Activated CD4-positive, alpha-beta T cell treated with anti-CD3 and anti-CD28 coated beads for 48 hours (primary cell): ENCODE measurements at regions not wholly inside any gene's neighbourhood (a gene's known extent, or its start where the extent isn't known, plus 50 kb on each side); places are given as distances from the start of the nearest gene placed in this dataset.

ENCODE experiments used
- DNase-seq: peaks from one replicate; pipeline ENCODE4 v3.0.0-alpha.2; 2020

GRCh38 chr2:479490-480176, 191.7 kb upstream of the ALKAL2 start:
- DNase-seq: no peak

DNA sequence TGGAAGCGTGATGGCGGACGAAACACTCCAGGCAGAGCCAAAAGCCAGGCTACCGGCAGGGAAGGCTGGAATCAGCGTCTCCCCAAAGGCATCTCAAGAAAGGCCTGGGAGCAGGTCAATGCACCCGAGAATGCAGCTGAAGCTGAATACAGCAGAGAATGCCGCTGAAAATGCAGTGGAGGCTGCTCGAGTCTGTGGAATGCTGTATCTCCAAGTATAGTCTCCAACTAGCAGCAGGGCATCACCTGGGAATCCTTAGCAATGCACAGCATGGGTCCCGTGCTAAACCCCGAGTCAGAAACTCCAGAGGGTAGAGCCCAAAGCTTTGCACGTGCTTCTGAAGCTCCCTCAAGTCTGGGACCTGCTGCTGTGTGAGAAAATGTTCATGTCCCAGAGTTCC, 191.1 kb upstream of the ALKAL2 start:
- DNase-seq: no peak

DNA sequence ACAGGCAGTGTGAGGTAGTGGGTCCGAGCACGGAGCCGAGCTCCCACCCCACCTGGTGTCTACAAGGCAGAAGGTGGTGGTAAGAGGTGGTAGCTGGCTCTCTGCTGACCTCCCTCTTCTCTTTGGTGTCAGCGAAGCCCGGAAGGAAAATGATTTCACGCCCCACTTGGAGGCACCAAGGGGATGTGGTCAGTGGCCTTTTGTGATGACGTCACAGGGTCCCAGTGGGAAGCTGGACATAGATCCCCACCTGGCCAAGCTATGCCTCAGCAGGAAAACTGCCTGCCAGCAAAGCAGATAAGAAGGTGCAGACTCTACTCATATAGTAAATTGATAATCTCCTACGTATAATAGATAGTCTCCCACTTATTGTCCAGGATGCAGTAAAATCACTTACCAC, 183.7 kb upstream of the ALKAL2 start:
- DNase-seq: no peak

- no peak for DNase-seq
Measured at GRCh38 chr2:469514-469913, 181.6 kb upstream of the ALKAL2 start.

DNA sequence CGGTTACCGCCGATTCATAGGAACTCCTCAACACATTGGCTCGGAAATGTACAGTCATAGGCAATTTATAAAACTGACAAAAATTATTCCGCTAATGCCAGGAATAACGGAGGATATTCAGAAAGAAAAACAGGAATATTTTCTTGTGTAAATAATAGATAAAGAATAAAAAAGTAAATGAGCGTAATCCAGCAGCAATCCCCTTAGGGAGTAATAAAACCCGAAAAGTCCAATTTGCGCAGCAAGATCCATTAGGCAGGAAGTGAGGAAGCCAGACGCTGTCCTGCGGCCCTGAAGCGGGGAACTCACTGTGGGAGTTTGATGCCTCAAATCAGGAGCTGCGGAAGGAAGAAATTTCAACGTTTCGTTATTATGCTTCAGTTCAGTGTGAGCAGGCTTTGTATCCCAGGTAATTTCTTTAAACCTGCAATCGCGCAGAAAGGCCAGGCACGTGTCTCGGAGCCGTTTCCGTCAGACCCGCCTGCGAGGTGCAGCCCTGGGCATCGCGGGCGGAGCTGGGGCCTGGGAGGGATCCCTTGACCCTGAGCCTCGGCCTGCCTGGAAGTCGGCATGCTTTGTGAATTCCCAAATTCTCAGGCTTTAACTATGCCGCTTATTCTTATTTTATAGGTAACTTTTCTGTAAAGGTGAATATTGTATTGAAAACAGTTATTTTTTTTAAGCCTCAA, 180.9 kb upstream of the ALKAL2 start:
- no peak for DNase-seq

DNA sequence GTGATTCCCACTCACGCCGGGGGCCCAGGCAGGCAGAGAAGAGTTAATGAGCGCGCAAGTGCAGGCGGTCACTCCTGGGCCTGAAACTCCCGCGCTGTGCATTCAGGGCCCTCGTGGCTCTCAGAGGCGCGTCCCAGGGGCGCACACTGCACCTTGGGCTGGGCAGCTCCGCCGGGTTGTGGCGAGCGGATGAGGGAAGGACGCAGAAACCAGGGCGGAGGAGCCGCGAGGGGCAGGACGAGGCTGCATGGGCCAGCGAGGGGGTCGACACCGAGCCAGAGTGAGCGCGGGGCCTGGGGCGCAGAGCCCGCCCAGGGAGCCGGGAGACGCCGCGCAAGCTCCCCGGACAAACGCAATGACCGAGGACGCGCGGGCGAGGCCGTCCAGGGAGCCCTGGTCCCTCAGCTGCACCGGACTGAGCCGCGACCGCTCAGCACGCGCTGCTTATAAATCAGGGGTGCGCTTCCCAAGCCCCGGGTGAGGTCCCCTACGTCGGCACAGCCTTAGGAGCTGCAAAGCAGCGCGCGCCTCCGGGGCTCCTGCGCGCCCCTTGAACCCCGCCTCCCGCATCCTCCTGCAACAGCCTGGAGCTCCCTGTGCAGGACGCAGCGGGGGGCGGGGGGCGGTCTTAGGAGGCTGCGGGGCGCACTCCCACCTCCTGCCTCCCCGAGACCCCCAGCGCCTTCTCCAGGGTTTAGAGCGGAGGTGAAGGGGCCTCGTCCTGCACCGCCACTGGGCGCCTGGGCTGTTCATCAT, 180.2 kb upstream of the ALKAL2 start:
- no peak for DNase-seq

GRCh38 chr2:467543-467891, 179.6 kb upstream of the ALKAL2 start:
- DNase-seq: no peak

DNA sequence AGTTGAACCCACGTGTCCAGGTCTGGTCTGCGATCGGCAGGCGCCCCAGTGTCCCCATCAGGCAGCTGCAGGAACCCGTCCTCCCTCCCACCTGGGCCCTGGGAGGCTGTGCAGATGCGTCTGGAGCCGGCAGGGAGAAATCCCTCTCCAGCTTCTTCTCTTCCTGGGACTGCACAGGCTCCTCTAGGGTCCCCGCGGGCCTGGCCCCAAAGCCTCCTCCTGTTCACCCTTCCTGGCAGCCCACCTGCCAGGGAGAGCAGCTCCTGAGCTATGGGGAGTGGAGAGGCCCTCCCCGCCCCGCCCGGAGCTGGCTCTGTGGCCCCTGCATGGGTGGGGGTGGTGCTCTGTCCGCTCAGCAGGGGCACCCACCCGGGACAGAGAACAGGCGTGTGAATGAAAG, 179.2 kb upstream of the ALKAL2 start:
- no peak for DNase-seq

GRCh38 chr2:464562-465309, 176.8 kb upstream of the ALKAL2 start:
- no peak for DNase-seq

- peak; percentile 35 for DNase-seq
Measured at GRCh38 chr2:460861-461260, 173.0 kb upstream of the ALKAL2 start.

- DNase-seq: no peak
Measured at GRCh38 chr2:459931-460330, 172.0 kb upstream of the ALKAL2 start.

DNA sequence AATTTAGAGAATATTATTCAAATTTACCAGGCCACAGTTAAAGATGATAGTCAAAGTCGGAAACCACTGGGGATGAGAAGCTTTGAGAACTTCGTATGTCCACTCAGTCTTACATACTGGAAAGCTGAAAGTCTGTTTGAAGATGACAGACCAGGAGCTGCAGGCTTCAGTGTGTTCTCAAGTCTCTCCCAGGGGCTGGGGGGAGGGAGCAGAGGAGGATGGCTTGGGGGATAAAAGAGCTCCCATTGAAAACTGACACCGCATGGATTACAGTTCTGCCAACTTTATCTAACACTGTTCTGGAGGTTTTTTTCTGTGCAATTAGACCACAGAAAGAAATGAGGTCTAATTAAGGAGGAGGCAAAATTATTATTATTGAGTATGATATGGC, 170.5 kb upstream of the ALKAL2 start:
- no peak for DNase-seq

GRCh38 chr2:457792-458424, 170.0 kb upstream of the ALKAL2 start:
- DNase-seq: no peak

DNA sequence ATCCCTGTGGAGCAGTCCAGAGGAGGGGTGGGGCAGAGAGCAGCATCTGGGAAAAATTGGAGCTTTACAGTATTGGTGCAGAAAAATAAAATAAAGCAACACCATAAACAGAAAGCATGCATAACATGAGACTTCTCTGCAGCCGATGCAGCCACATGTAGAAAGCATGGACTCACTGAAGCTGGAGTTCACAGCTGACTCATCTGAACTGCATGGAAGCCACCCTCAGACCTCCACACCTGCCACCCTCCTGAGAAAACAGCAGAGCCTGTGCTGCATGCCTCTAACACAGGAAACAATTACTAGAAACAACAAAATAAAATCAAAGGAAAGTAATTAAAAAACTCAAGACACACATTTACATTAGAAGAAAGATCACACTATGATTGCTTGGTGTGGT, 169.4 kb upstream of the ALKAL2 start:
- peak; percentile 17 for DNase-seq

- no peak for DNase-seq
Measured at GRCh38 chr2:455913-456312, 168.0 kb upstream of the ALKAL2 start.

DNA sequence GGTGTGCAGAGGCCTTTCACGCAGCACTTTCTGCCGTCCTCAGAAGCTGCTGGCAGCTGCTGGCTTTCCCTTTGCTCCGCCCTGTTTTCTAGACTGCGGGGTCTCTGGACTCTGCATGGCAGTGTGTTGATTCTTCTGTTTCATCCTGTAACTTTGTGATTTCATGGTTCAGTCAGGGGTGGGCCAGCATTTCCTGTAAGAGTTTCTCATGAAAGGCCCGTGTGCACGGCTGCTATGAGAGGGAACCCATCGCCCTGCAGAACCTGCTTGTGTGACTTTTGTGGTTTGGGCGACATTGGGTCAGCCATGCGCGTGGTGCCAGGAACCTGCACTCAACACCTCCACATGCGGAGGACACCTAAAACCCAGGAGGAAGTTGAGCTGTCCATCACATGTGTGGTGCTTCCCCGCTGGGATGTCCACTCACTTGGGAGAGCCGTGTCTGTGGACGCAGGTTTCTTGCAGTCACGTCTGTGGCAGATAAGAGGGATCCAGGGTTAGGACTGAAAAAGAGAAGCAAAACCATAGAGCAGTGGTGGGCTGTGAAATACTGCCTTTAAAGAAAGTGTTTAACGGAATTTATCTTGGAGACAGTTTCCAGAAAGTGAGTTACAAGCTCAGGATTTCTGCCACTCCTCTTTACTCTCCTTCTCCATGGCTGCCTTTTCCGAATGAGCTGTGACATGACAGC, 167.3 kb upstream of the ALKAL2 start:
- DNase-seq: no peak

- no peak for DNase-seq
Measured at GRCh38 chr2:453132-453531, 165.2 kb upstream of the ALKAL2 start.

- DNase-seq: no peak
Measured at GRCh38 chr2:451495-451894, 163.6 kb upstream of the ALKAL2 start.

DNA sequence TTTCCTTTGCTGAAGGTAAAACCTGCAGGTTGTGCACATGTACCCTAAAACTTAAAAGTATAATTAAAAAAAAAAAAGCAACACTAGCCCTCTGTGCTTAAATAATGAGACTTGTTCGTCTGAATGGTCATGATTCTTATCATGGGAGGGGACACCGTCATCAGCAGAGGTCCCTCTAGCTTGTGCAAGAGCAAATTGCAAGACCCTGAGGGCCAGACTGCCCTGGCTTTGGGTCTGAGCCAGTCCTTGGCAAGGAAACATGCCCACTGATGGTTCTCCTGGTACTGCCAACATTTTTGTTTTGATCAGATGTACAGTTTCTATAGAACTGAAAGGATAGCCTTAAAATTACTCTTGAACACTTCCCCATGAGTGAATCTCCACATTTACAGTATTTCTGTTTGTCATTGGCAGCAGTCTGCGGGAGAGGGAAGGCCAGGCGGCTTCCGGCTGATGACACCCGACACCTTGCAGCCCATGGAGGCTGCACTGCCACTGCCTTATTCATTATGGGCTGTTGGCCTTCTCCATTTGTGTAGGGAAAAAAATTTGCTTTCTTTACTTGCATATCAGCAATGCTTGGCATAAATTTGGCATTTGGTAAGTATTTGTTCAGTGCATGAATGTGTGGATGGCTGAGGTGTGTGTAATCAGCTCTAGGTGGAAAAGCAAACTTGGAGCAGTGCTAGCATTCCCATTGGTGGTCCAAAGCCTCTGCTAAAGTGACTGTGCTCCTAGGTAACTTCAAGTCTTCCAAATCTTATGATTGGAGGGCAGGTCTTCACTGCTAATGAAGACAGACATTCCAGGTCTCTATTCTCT, 161.6 kb upstream of the ALKAL2 start:
- DNase-seq: no peak

DNA sequence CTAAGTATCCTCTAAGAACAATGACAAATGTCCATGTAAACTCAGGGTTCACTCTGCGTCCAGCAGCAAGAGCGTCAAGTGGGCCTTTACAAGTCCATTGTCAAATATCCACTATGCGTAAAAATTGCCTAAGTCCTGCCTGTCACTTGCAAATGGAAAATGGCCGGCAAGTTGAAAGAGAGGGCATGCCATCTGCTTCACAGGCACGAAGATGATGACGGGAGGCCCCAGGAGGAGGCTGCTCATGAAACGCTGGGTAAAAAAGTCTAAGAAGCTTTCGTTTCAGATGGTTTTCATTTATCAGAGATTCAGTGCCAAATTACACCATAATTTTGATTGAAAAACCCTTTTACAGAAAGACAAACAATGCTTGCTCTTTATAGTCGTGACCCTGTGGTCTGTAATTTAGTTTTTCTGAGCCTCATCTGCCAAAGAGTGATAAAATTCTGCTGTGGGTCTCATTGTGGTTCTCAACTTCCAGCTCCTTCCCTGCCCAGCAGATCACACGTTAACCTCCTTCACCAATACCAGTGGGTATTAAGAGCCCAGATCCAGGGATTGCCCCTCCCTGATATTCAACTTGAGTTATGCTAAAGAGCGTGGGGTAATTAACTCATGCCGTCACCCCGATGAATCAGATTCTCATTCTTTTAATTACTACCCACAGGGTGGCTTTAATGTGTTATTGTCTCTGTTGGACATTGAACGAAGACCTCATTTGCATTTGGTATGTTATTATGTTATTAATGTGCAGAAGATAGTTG, 160.2 kb upstream of the ALKAL2 start:
- DNase-seq: no peak
